Glutamatergic neuron (in vitro differentiated cells): ENCODE measurements at regions not wholly inside any gene's neighbourhood (a gene's known extent, or its start where the extent isn't known, plus 50 kb on each side); places are given as distances from the start of the nearest gene placed in this dataset.

Experiments used
- DNase-seq: peaks from one replicate; pipeline ENCODE4 v3.0.0; 2022
- H3K27ac Mint-ChIP-seq: one replicate; pipeline ENCODE4 v1.8.0; 2020; ENCODE audit warnings: mild to moderate bottlenecking, mixed read lengths, inconsistent platforms; ENCODE audit not compliant: unreplicated experiment
- H3K27me3 Mint-ChIP-seq: one replicate; pipeline ENCODE4 v1.8.0; 2020; ENCODE audit warnings: mild to moderate bottlenecking, moderate library complexity, mixed read lengths, inconsistent platforms; ENCODE audit not compliant: unreplicated experiment
- H3K36me3 Mint-ChIP-seq: one replicate; pipeline ENCODE4 v1.8.0; 2020; ENCODE audit warnings: mild to moderate bottlenecking, mixed read lengths, inconsistent platforms; ENCODE audit not compliant: unreplicated experiment
- H3K4me1 Mint-ChIP-seq: one replicate; pipeline ENCODE4 v1.8.0; 2020; ENCODE audit warnings: mild to moderate bottlenecking, low read depth, mixed read lengths, inconsistent platforms; ENCODE audit not compliant: unreplicated experiment
- H3K4me3 Mint-ChIP-seq: one replicate; pipeline ENCODE4 v1.8.0; 2020; ENCODE audit warnings: mild to moderate bottlenecking, mixed read lengths, inconsistent platforms; ENCODE audit not compliant: unreplicated experiment
- H3K9me3 Mint-ChIP-seq: one replicate; pipeline ENCODE4 v1.8.0; 2020; ENCODE audit warnings: mild to moderate bottlenecking, moderate library complexity, mixed read lengths, inconsistent platforms; ENCODE audit not compliant: unreplicated experiment
- TF ChIP-seq, protein P1 (sequence below): fragments of 200-600 bp; sonication (generic); IDR thresholded peaks from one replicate; pipeline ENCODE4 v1.5.0; 2021; ENCODE audit not compliant: partially characterized antibody, unreplicated experiment

- Mint-ChIP-seq H3K9me3 (peaks cover 7% of the 10 kb centered on the region), H3K4me1 (peaks cover 5% of the 10 kb centered on the region)
- no peak for DNase-seq
Measured at GRCh38 chr13:99085139-99085807, 107.4 kb upstream of the DOCK9 start.

DNA sequence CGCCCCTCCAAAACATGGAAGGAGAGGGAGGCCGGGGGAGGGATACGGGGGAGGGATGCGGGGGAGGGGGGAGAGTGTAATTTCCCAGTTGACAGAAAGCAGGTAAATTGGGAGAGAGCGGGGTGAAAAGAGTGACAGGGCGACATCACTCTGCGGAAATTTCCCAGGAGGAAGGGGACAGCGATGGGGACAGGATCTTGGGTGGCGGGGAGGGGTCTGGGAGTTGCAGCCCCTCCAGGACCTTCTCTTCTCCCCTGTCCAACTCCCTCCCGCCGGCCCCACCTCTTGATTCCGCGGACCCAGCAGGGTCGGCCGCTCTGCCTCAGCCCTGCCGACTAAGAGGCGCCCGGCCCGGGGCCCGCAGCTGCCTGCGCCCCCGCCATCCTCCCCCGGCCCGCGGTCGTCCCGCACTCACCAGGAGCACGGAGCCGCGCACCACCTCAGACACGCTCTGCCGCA is 108.0 kb upstream of the DOCK9 start:
- no peak overlapping the region for H3K4me3 Mint-ChIP-seq
- DNase-seq, result no peak
- H3K36me3 Mint-ChIP-seq, result no peaks in the 10 kb centered on the region
- H3K4me1 Mint-ChIP-seq, result peaks cover 5% of the 10 kb centered on the region
- H3K27me3 Mint-ChIP-seq, result peaks cover 15% of the 10 kb centered on the region
- TF ChIP-seq, protein P1, sequence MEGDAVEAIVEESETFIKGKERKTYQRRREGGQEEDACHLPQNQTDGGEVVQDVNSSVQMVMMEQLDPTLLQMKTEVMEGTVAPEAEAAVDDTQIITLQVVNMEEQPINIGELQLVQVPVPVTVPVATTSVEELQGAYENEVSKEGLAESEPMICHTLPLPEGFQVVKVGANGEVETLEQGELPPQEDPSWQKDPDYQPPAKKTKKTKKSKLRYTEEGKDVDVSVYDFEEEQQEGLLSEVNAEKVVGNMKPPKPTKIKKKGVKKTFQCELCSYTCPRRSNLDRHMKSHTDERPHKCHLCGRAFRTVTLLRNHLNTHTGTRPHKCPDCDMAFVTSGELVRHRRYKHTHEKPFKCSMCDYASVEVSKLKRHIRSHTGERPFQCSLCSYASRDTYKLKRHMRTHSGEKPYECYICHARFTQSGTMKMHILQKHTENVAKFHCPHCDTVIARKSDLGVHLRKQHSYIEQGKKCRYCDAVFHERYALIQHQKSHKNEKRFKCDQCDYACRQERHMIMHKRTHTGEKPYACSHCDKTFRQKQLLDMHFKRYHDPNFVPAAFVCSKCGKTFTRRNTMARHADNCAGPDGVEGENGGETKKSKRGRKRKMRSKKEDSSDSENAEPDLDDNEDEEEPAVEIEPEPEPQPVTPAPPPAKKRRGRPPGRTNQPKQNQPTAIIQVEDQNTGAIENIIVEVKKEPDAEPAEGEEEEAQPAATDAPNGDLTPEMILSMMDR, result no peak
- H3K27ac Mint-ChIP-seq, result no peak overlapping the region
- H3K9me3 Mint-ChIP-seq, result peaks cover 7% of the 10 kb centered on the region

More at GRCh38 chr13:99085139-99085807, 107.4 kb upstream of the DOCK9 start:
- H3K27me3 Mint-ChIP-seq, result peaks cover 15% of the 10 kb centered on the region
- H3K36me3 Mint-ChIP-seq, result no peaks in the 10 kb centered on the region
- no peak overlapping the region for H3K27ac Mint-ChIP-seq
- H3K4me3 Mint-ChIP-seq, result peak overlapping the region; percentile 60
- TF ChIP-seq, protein P1, result no peak

GRCh38 chr13:99086267-99087097 is 108.6 kb upstream of the DOCK9 start:
- peaks cover 7% of the 10 kb centered on the region for H3K9me3 Mint-ChIP-seq

DNA sequence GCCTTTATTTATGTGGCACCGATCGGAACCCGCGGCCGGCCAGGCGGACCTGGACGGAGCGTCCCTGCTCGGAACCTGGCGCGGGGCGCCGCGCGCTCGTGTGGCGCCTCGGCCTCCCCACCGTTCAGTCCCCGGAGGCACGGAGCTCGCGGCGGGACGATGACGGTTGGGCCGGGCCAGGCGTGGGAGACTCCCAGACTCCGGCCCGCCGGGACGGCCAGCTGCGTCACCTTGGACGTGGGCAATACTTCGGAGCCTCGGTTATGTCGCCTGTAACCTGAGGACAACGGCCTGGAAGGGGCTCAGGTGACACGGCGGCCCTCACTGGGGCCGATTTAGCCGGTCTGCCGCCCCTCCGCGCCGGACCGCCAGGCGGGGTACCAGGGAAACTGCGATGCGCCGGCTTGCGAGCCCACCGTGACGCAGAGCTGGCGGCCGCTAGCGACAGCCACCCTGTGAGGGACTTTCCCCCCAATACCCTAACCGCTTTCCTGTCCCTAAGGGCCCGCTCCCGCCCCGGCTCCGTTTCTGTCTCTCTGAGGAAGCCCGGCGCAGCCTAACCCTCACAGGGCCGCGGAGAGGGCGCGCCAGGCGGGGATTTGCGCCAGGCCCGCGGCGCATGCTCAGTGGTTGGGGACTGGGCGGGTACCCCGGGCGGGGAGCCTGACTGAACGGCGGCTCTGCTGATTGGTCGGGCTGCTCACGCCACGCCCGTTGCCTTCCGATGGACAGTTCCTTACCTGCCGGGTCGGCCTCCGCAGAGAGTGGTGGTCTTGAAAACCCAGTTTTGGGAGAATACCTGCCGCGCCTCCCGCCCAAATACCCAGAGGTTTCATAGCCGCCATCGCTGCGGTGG is 109.5 kb upstream of the DOCK9 start:
- peak overlapping the region; percentile 52 for H3K27ac Mint-ChIP-seq
- peaks cover 15% of the 10 kb centered on the region for H3K27me3 Mint-ChIP-seq
- H3K9me3 Mint-ChIP-seq, result peaks cover 7% of the 10 kb centered on the region
- peak overlapping the region; percentile 95 for H3K4me3 Mint-ChIP-seq
- DNase-seq, result peak; percentile 94
- H3K36me3 Mint-ChIP-seq, result no peaks in the 10 kb centered on the region
- peaks cover 5% of the 10 kb centered on the region for H3K4me1 Mint-ChIP-seq
- TF ChIP-seq, protein P1, result peak; percentile 30

More at GRCh38 chr13:99086267-99087097, 108.6 kb upstream of the DOCK9 start:
- H3K4me1 Mint-ChIP-seq, result peaks cover 5% of the 10 kb centered on the region
- H3K36me3 Mint-ChIP-seq, result no peaks in the 10 kb centered on the region
- H3K27ac Mint-ChIP-seq, result no peak overlapping the region
- H3K4me3 Mint-ChIP-seq, result no peak overlapping the region
- DNase-seq, result peak; percentile 68
- peaks cover 15% of the 10 kb centered on the region for H3K27me3 Mint-ChIP-seq
- TF ChIP-seq, protein P1, result no peak
